GM12878 (cell line): ENCODE measurements at regions not wholly inside any gene's neighbourhood (a gene's known extent, or its start where the extent isn't known, plus 50 kb on each side); places are given as distances from the start of the nearest gene placed in this dataset.

Experiments
- ATAC-seq: fragments of 200-7000 bp; cut with Tn5 transposase; 3 replicates; pipeline ENCODE4 v1.9.1; 2020; ENCODE audit warnings: mild to moderate bottlenecking, moderate library complexity
- BruUV-seq: library from RNA; stranded (reverse); fragments of 400-500 nt; replicated peaks from 2 replicates; lab custom pipeline; 2021; lab: Mats Ljungman, UMichigan
- CTCF ChIA-PET: fragments of 300-600 bp; sonication (Branson Sonifier 250); formaldehyde crosslinking; extraction: SDS; loops from one replicate; lab custom pipeline; 2021; ENCODE audit warnings: inconsistent platforms; lab: Yijun Ruan, JAX
- POLR2A ChIA-PET: fragments of 350-600 bp; formaldehyde crosslinking; extraction: SDS; loops from one replicate; lab custom pipeline; 2021; ENCODE audit warnings: inconsistent platforms; lab: Charles Lee
- RAD21 ChIA-PET: fragments of 300-600 bp; sonication (Branson Sonifier 250); formaldehyde crosslinking; loops from one replicate; lab custom pipeline; 2023; ENCODE audit warnings: antibody characterized with exemption; ENCODE audit not compliant: unreplicated experiment; lab: Charles Lee
- SMC1A ChIA-PET: fragments of 300-600 bp; sonication (Branson Sonifier 250); formaldehyde crosslinking; loops from one replicate; lab custom pipeline; 2023; ENCODE audit not compliant: unreplicated experiment, uncharacterized antibody; lab: Charles Lee
- DNase-seq: peaks from one replicate; pipeline ENCODE4 v3.0.0-alpha.2; 2011; ENCODE audit warnings: low read depth, low spot score
- FAIRE-seq: peaks from 3 replicates; lab custom pipeline; 2011; peaks lifted over from hg19 to GRCh38; lab: Jason Lieb, UNC
- H2AFZ ChIP-seq: 2 replicates; pipeline ENCODE4 v1.6.0; 2011; ENCODE audit warnings: low read depth, low read length, control low read depth; ENCODE audit not compliant: control insufficient read depth
- H3K27ac ChIP-seq: 2 replicates; pipeline ENCODE4 v1.5.1; 2011; ENCODE audit warnings: control low read depth; ENCODE audit not compliant: control insufficient read depth, insufficient read depth
- H3K27me3 ChIP-seq, 2 experiments: replicated peaks in 1 of 2; 2 replicates each; pipeline versions ENCODE4 v1.6.0 to v1.6.1; 2011; ENCODE audit warnings: low read length in 1 of 2; ENCODE audit not compliant: control insufficient read depth in 2 of 2, insufficient read depth in 2 of 2
- H3K36me3 ChIP-seq, 2 experiments: 2 replicates each; pipeline ENCODE4 v1.5.1; 2011; ENCODE audit warnings: low read length in 1 of 2; ENCODE audit not compliant: control insufficient read depth in 2 of 2, insufficient read depth in 2 of 2
- H3K4me1 ChIP-seq: 2 replicates; pipeline ENCODE4 v1.6.1; 2011; ENCODE audit warnings: mild to moderate bottlenecking, low read length, moderate library complexity, mixed read lengths; ENCODE audit not compliant: control insufficient read depth, insufficient read depth
- H3K4me2 ChIP-seq: 2 replicates; pipeline ENCODE4 v1.6.0; 2011; ENCODE audit warnings: control low read depth; ENCODE audit not compliant: control insufficient read depth, insufficient read depth
- H3K4me3 ChIP-seq: fragments of 200-600 bp; sonication (generic); 2 replicates; pipeline ENCODE4 v1.5.1; 2016
- H3K79me2 ChIP-seq: 2 replicates; pipeline ENCODE4 v1.6.0; 2011; ENCODE audit warnings: low read length; ENCODE audit not compliant: control insufficient read depth, insufficient read depth
- H3K9ac ChIP-seq: 2 replicates; pipeline ENCODE4 v1.8.0; 2011; ENCODE audit warnings: low read length, control low read depth, mixed read lengths; ENCODE audit not compliant: control insufficient read depth, insufficient read depth
- H3K9me3 ChIP-seq: replicated peaks from 3 replicates; pipeline ENCODE4 v1.5.1; 2011; ENCODE audit warnings: mild to moderate bottlenecking, low read length; ENCODE audit not compliant: control insufficient read depth, insufficient read depth
- H4K20me1 ChIP-seq: 2 replicates; pipeline ENCODE4 v1.6.0; 2011; ENCODE audit not compliant: control insufficient read depth, insufficient read depth
- CEBPB ChIP-seq, 2 experiments: fragments of 150-350 bp in 1 of 2; IDR thresholded peaks; 2 replicates each; pipeline ENCODE4 v1.6.1; 2012 to 2014; ENCODE audit warnings: low read depth in 2 of 2, low read length in 2 of 2, borderline replicate concordance in 1 of 2, inconsistent platforms in 1 of 2
- FOS ChIP-seq: IDR thresholded peaks from 3 replicates; pipeline ENCODE4 v1.6.1; 2011; ENCODE audit warnings: borderline replicate concordance; ENCODE audit not compliant: insufficient read length; ENCODE audit errors: extremely low read depth
- FOXM1 ChIP-seq: IDR thresholded peaks from 2 replicates; pipeline ENCODE4 v1.6.1; 2012; ENCODE audit warnings: low read depth, mild to moderate bottlenecking, inconsistent platforms, low read length, moderate library complexity
- HCFC1 ChIP-seq: fragments of 150-350 bp; IDR thresholded peaks from 2 replicates; pipeline ENCODE4 v1.6.1; 2014; ENCODE audit warnings: low read length
- HDAC6 ChIP-seq: fragments of 200-600 bp; sonication (generic); IDR thresholded peaks from one replicate; pipeline ENCODE4 v1.8.0; 2017; ENCODE audit warnings: antibody characterized with exemption; ENCODE audit not compliant: unreplicated experiment
- JUND ChIP-seq: IDR thresholded peaks from 2 replicates; pipeline ENCODE4 v1.6.1; 2012; ENCODE audit warnings: low read depth, mild to moderate bottlenecking, low read length, improper control_type of control experiment, moderate library complexity
- MEF2A ChIP-seq: IDR thresholded peaks from 2 replicates; pipeline ENCODE4 v1.6.1; 2011; ENCODE audit warnings: low read depth, mild to moderate bottlenecking, low read length, moderate library complexity; ENCODE audit not compliant: insufficient read depth
- TBL1XR1 ChIP-seq: IDR thresholded peaks from 2 replicates; pipeline ENCODE4 v1.6.1; 2012; ENCODE audit warnings: low read depth, low read length, improper control_type of control experiment
- USF1 ChIP-seq: IDR thresholded peaks from 2 replicates; pipeline ENCODE4 v1.6.1; 2011; ENCODE audit warnings: borderline replicate concordance, low read depth, mild to moderate bottlenecking, moderate library complexity, mixed read lengths, low read length; ENCODE audit not compliant: insufficient read depth; ENCODE audit errors: extremely low read length
- USF2 ChIP-seq: IDR thresholded peaks from 2 replicates; pipeline ENCODE4 v1.6.1; 2011; ENCODE audit warnings: low read depth, low read length, improper control_type of control experiment, borderline replicate concordance
- WGBS: methylation state at CpG from one replicate; pipeline ENCODE4 v1.1.6; 2016; ENCODE audit warnings: low lambda C conversion rate; ENCODE audit not compliant: insufficient replicate concordance, insufficient coverage; ENCODE audit errors: missing lambda C conversion rate; 5-methylcytosine and 5-hydroxymethylcytosine counted together
- in situ Hi-C: fragments of 300-500 bp; cut with MboI; formaldehyde crosslinking; loops from 9 replicates; pipeline ENCODE4 v1.14.3; 2018; ENCODE audit warnings: mixed read lengths
- intact Hi-C: fragments of 100-400 bp; cut with micrococcal nuclease; formaldehyde crosslinking; loops from one replicate; pipeline ENCODE4 v1.14.2; 2022; ENCODE audit not compliant: unreplicated experiment

GRCh38 chr10:4427532-4427931 is 398.5 kb upstream of the AKR1E2 start:
- WGBS, result 6% methylated on average over 1 of the region's 1 CpG
- ChIA-PET POLR2A (no interaction called here), CTCF (no interaction called here), RAD21 (no interaction called here), SMC1A (no interaction called here)
- TF ChIP-seq USF2 (no peak), FOXM1 (no peak), HCFC1 (no peak), MEF2A (no peak), HDAC6 (no peak), JUND (no peak), FOS (no peak), USF1 (no peak), TBL1XR1 (no peak), CEBPB (IDR thresholded peaks at IDR 0.05; ENCODE audit: borderline replicate concordance in 1 of 2, low read depth in 2 of 2, low read length in 2 of 2) (no peak)
- FAIRE-seq (no peak), DNase-seq (no peak), ATAC-seq (no peak)
- Histone ChIP-seq H2AFZ (no peak overlapping the region), H3K4me2 (no peak overlapping the region), H4K20me1 (no peaks in the 10 kb centered on the region), H3K9ac (no peak overlapping the region), H3K27ac (no peak overlapping the region), H3K4me1 (no peaks in the 10 kb centered on the region), H3K4me3 (no peak overlapping the region), H3K79me2 (no peaks in the 10 kb centered on the region), H3K36me3 (no peaks in the 10 kb centered on the region), H3K27me3 (no peaks in the 10 kb centered on the region), H3K9me3 (no peaks in the 10 kb centered on the region)
- BruUV-seq, result no TSS peak
- in situ Hi-C loops (no loop called here), intact Hi-C loops (no loop called here)
